ENCODE measurements at regions not wholly inside any gene's neighbourhood (a gene's known extent, or its start where the extent isn't known, plus 50 kb on each side); places are given as distances from the start of the nearest gene placed in this dataset.
A peak's percentile ranks its signal among the peaks of the same experiment; 100 is the strongest.
"Not testable (repeated sequence)": the region's sequence is repeated elsewhere in the genome, so short reads cannot be mapped to it uniquely, and the experiment has no call there.

DNA sequence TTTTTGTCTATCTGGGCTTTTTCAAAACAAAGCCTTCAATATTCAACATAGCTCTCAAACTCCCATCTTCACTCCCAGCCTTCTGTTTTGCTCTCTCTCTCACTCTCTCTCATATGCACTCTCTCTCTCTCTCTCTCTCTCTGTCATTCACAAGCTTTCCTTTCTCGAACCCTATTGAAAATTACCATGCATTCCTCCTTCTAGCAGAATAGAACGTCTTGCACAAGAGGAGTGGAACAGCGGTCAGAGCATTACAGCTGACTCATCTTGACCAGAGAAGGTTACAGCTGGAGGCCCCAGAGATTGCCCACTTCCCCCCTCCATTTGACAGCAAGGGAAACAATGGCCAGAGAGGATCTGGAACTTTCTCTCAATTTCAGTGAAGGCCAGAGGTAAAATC is 51.0 kb upstream of the LIFR start:
- DNase-seq: no peak

DNA sequence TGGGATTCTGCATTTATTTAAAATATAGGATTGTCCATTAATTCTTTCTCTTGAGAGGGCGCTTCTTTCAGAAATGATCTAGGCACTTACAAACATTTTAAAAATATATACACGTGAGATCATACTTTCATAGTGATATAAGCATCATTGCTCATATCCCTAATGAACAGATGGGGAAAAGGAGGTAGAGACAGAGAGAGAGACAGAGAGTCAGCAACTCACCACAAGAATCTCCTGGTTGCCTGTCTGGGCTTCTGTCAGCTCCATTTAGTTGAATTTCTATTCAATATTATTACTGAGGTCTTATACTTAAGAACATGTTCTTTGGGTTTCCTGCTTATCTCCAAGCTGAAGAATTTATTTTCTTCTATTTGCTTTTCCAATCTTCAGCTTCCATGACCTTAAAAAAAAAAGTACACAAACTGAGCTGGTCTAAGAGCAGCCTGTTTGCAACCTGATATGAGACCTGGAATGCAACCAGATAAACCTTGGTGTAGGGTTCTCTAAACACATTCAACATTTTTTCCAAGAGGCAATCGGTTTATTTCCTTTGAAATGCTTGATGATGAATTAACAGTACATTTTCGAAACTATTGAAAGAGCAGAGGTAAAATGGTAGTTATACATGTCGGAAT is 51.6 kb upstream of the LIFR start:
- no peak for DNase-seq

DNA sequence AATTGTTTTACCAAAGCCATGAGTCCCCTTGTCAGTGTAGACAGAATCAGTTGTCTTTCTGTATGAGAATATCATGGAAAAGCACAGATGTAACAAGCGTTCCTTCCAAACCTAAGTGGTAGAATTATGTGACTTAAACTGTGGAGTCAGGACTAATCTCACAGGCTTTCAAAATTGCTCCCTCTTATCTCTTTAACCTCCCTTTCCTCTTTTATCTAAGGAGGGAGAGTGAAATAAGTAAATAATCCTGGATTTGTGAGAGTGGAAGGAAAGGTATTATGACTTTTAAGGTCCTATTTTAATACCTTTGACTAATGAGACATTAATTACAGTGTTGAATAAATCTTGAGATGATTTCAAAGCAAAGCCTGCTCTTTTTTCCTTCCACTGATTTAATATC is 52.4 kb upstream of the LIFR start:
- DNase-seq: no peak

DNA sequence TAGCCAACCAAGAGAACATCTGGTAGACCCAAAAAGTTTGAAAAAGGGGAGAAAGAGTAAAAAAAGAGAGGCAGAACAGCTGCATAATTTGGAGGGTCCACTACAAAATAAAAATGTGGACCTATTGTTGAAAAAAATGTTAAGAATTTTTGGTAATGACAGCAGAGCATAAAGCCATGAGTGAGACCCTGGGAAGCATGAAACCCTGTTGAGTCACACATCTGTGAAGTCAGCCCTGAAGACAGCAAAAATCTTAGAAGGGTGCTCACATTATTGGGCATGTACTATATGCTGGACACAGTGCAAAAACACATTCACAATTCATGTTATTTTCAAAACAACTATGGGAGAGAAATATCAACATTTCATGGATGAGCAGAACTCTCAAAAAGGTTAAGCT is 56.4 kb upstream of the LIFR start:
- no peak for DNase-seq

DNA sequence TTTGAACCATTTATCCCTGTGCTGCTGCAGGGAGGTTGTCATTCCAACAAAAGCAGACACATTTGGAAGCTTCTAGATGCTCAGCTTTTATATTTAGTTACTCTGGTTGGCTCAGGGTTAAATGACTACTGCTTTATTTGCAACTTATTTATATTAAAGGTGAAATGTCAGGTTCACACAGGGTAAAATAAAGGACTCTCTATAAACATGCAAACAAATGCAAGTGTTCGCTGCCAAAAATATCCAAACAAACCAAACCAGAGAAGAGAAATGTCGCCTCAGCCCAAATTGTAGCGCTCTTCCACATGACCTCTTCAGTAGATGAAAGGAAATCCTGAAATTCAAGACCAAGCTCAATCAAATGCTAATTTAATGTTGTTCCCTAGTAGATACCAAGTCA is 57.0 kb upstream of the LIFR start:
- no peak for DNase-seq

DNA sequence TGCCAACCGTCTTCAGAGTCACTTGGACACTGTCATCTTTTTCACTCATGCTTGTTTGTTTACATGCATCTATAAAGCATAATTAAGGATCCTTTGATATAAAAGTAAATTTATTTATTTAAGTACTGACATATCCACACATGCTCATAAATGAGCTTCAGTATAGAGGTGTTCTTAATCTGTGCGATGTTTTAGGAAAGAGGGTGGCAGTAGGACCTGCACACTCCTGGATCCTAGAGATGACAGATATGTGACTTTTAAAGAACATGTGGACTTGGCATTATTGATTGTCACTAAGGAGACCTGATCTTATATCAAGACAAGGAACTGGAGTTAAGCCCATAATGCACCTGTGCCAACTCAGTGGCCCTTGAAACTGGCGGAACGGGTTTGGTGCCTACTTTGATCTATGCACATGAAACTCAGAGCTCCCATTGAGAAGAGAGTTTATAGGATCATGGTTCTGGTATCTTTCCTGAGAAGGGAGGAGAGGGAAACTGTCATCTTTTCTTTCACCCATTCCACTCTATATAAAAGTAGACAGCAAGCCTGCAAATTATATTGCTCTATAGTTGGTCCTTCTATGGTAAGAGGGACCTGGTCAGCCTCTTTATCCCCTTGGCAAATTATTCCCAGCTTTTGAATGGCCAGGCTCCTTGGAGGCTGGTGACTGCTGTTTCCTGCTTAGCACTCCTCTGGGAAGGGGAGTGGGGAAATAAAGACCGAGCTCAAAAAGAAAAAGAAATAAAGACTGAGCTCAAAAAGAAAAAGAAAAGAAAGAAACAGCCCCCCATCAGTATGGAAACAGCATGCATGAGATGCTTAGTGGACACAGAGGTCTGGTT is 57.8 kb upstream of the LIFR start:
- peak; percentile 73 for DNase-seq

DNA sequence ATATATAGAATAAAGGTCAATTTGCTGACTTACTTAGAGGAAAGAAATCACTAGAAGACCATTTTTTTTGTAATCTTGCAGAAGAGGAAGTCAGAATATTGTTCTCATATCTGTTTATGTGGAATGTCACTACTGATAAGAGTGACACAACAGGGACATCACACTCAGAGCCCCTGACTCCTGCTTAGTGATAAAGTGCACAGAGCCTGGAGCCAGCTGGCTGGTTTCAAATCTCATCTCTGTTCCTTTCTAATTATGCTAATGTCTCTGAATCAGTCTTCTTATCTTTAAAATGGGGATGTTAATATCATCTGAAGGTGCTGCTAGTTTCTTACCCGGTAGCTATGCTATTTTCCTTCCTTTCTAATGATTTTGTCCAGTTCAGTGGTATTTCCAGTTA is 58.6 kb upstream of the LIFR start:
- DNase-seq: no peak

DNA sequence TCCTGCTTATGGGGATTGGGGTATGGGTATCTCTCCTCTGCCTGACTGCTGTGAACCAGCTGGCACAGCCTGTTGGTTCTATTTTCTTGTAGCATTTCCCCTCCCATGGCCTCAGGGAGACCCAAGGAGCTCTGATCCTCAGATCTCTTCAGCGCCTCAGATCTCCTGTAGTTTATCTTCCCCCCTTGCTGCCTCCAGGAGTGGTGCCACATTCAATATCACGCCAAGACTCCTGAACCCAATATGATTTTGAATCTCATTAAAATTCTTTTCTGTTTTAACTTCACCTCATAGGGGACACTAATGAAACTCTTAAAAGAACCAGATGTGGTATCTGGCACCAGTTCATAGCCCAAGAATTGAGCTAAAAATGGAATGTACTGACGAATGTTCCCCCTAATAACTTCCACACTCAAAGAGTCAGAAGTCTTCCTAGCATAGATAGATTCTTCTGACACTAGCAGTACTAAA is 59.6 kb upstream of the LIFR start:
- DNase-seq: no peak

DNA sequence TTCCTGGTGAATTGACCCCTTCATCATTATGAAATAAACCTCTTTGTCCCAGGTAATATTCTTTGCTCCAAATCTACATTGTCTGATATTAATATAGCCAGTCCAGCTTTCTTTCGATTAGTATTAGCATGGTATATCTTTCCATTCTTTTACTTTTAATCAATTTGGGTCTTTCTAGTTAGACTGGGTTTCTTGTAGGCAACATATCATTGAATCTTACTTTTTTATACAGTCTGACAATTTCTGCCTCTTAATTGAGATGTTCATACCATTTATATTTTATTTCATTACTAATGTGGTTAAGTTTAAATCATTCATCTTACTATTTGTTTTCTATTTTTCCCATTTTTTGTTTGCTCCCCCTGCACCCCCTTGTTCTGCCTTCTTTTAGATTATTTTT is 61.7 kb upstream of the LIFR start:
- no peak for DNase-seq

DNA sequence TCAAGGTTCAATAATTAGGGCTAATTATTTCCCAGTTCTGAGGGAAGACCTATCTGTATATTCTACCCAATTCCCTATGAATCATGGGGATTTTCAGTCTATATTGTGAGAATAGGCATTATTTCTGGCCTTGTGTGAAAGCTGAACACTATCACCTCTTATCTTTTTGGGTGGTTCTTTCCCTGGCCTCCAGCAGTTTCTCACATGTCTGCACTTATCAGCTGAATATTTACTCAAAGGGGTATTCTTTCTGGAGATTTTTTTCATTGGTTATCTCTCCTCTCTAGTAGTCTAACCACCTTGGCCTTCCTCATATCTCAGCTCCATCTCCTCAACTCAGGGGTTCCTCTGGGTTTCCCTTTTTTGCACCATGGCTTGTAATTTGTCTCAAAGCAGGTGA is 64.9 kb upstream of the LIFR start:
- no peak for DNase-seq

DNA sequence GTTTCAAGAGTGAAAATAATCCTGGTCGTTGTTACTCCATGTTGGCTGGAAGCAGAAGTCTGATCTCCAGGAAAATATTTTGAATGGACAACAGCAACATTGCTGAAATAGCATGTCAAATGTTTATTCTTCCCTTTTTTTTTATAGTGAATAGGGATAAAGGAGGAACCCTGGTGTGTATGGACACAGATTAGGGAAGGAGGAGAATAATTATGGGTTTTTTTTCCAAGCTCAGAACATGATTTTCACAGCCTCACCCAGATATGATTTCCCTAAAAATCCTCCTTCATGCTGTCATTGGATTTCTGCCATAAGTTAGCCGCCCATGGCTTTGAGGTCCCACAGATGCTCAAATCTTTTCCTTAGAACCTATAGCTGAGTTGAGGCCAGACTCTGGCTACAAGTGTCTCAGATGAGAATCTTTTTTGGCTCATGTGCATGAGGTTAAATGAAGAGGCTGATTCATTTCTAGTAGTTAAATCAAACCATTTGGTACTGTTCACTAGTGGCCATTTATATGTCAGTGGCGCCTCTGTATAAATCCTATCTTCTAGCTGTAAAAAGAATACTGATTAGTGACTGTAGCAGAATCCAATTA is 65.5 kb upstream of the LIFR start:
- no peak for DNase-seq

DNA sequence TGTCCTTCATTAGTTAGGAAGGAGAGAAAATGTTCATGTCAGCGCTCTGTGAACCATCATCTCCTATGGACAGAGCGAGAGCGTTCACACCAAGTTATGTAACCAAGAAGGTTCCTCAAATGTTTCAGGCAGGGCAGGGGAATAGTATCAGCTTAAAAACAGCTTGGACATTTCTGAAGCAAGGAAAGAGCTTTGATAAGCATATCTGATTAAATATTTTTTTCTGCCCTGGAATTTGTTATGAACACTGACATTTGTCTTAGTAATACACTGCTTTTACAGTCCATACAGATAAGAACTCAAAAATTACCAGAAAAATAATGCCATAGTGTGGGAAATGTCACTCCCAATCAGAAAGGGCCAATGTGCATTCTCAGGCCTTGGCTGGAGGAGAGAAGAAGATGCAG is 66.3 kb upstream of the LIFR start:
- DNase-seq: no peak

DNA sequence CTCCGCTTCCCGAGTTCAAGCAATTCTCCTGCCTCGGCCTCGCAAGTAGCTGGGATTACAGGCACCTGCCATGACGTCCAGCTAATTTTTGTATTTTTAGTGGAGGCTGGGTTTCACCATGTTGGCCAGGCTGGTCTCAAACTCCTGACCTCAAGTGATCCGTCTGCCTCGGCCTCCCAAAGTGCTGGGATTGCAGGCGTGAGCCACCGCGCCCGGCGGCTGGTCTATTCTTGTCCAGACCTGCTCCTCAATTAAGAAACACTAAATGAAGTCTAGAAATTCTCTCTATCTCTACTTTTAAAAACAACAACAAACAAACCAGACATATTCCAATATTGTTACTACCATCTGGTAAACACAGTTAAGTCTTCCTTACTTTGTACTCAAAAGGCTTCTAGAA is 68.1 kb upstream of the LIFR start:
- DNase-seq: not testable (repeated sequence)

DNA sequence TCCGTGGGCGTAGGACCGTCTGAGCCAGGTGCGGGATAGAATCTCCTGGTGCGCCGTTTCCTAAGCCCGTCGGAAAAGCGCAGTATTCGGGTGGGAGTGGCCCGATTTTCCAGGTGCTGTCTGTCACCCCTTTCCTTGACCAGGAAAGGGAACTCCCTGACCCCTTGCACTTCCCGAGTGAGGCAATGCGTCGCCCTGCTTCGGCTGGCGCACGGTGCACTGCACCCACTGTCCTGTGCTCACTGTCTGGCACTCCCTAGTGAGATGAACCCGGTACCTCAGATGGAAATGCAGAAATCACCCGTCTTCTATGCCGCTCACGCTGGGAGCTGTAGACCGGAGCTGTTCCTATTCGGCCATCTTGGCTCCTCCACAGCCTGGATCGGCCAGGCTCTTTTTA is 74.9 kb upstream of the LIFR start:
- not testable (repeated sequence) for DNase-seq

DNA sequence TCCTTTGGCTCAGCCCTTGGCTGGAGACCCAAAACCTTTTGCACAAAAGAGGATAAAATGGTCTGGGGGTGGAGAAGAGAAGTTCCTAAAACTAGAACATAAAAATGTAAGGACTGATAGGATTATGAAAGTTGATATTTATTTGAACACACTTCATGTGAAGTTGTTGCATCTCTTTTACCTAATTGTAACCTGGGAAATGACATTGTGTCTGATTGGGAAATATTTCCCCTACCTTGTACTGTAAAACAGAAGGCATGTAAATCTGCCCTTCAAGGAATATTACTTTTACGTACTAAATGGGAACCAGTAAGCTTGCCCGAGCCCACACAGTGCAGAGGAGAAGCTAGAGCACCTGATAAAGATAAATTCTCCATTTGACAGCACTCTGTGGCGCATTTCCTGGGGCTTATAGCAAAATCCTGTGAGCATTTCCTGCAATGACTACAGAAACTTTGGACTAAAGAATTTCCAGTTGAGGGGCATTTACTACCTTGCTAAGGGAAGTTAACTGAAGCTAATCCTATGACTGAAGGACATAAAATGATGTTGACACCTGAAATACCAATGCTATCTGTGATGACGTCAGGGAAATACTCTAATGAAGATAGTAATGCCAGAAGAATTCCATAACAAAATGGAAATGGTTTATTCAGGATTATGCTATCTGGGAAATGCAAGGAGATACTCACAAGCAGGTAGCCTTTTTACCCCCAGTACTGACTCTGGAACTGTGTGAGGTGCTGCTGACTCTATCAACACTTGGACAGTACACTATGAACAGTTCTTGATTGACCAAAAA is 78.3 kb upstream of the LIFR start:
- DNase-seq: no peak

DNA sequence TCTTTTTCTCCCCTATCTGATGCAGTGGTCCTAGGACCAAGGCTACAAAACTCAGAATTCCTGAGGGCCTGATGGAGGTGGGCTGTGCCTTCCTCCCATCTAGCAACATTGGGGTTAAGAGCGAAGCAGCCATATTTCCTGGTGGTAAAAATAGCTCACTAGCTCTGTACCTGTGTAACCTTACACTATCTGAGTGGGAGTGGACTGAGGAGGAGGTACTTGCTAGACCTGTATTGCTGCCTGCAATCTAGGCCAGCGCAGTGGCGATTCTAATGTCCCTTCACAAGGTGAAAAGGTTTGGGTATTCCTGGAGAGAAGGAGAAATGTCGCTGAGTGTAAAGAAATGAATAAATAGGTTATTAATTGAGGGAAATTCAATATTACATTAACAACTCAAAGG is 80.2 kb upstream of the LIFR start:
- peak; percentile 88 for DNase-seq

DNA sequence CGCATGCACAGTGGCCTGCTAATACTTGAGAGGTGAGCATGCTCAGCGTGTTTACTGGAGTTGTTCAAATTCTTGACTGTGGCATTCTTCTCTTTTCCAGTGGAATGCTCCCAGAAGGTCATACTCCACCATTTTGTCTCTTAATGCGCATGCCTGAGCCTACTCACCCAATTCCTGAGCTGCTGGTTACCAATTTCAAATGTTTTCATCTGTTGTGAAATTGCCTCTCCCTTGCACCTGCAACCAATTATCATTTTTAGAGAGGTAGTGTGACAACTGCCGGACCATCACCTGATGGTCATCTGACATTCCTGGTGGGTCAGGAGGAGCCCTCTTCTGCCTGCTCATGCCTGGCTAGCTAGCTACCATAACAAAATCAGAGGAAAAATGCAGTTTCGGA is 82.2 kb upstream of the LIFR start:
- DNase-seq: no peak

DNA sequence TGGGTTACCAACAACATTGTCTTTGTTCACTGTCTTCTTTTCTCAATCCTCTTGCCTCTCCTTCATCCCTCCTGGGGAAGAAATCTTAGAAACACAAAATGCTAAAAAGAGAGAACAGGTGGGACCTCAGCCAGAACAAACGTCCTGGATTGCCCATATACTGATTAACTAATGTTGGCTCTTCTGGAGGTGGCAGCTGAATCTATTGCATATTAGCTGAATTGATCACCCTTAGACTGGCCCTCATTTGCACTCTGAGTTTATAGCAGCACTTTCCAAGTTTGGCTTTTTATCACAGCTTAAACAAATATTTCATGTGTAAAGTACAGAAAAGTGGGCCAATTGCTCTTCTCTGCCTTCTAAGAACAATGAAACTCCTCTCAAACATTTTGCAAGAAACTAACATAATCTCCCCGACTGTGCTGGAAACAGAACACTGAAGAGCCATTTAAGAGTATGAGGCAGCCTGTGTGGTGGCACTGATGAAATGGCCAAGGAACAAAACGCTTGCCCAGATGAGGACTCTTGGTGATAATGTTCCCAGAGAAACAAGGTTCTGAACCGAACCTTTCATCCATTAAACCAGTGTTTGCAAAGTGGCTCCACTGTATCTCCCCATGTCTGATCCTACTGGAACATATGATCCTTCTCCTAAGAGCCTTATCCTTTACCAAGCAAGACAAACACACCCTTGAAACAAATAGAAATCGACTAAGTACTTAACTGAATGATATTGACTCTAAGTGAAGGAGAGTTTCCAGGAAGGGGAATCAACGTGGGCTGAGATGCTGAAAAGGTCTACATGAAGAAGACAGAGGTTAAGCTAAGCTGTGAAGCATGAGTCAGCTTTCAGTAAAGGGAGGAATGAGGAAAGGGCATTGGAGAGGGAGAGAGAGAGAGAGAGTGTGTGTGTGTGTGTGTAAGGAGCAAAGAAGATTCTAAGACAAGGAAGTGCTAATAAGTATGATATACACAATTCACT is 83.2 kb upstream of the LIFR start:
- DNase-seq: no peak

DNA sequence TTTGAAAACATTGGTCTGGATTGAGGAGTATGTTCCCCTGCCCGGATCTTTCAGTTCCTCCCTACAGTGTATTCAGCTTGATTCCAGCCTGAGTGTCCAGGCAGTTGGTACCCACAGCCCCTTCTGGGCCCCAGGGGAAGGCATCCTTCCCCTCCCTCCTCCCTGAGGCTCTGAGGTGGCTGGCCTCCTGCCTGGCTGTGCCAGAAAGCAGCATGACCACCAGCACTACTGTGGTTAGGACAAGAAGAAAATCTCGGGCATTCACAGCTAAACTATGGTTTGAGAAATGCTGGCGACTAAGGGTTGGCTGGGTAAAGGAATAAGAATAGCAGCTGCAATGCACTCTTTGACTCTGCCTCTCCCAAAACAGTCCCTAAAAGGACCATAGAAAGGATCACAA is 84.6 kb upstream of the LIFR start:
- no peak for DNase-seq

DNA sequence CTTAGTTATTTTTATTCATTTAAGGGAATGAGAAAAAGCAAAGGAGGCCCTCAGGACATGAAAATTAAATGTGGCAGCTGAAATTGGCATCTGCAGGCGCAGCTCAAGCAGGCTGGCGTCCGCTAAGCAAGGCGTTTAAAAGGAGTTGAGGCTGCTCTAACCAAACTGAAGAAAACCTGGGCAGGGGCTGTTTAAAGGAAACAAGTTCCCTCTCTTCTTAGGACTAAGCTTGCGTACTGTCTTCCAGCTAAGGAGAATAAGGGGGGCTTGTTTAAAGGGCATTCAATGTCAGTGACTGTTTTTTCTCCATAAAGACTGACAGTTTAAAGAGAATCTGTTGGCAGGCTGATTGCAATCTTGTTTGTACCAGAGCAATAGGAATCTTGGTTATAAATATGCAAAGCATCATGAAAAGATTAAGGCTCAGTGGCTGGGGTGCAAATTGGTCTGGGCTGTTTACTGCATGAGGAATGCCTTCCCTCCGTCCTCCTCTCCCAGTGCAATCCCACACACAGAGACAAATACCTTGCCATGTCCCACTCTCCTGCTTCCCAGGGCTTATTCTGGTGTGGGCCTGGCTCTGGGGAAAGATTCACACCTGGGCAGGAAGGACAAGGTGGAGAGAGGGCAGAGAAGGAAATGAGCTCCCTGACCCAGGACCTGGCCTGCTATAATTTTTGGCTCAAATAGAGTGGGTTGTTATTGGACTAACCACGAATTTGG is 85.9 kb upstream of the LIFR start:
- no peak for DNase-seq

DNA sequence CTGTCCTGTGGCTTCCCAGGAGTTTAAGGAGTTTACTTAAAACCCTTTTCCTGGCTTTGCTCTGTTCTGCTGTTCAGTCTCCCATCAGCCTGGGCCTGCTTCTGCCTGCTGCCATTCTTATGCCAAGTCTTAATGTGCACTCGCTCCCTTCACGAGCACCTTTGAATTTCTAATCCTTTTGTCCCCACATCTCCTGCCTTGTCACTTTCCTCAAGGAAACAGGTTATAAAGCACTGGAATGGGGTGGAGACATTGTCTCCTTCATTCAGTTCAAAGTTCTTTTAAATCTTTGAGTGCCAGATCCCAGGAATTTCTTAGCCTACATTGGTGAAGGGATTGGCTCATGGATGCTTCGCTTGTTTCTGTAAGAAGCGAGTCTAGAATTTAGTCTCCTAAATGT is 87.2 kb upstream of the LIFR start:
- DNase-seq: no peak

All from DMS153 (cell line).